AG09309 (cell line): ENCODE measurements at regions not wholly inside any gene's neighbourhood (a gene's known extent, or its start where the extent isn't known, plus 50 kb on each side); places are given as distances from the start of the nearest gene placed in this dataset.

Experiments
- DNase-seq: peaks from one replicate; pipeline ENCODE4 v3.0.0-alpha.2; 2010; ENCODE audit warnings: low read depth
- H3K4me3 ChIP-seq: 2 replicates; pipeline ENCODE4 v1.5.1; 2011; ENCODE audit warnings: mild to moderate bottlenecking, low read depth, low read length, moderate library complexity; ENCODE audit not compliant: control insufficient read depth
- TF ChIP-seq, protein P1 (sequence below): IDR thresholded peaks from 2 replicates; pipeline ENCODE4 v1.5.1; 2011; ENCODE audit warnings: mild to moderate bottlenecking, low read depth, low read length, inconsistent platforms; ENCODE audit not compliant: insufficient read depth, control insufficient read depth; ENCODE audit errors: missing control alignments

GRCh38 chr12:61757831-61758505 is 502.2 kb upstream of the USP15 start:
- no peak for DNase-seq
- TF ChIP-seq, protein P1, sequence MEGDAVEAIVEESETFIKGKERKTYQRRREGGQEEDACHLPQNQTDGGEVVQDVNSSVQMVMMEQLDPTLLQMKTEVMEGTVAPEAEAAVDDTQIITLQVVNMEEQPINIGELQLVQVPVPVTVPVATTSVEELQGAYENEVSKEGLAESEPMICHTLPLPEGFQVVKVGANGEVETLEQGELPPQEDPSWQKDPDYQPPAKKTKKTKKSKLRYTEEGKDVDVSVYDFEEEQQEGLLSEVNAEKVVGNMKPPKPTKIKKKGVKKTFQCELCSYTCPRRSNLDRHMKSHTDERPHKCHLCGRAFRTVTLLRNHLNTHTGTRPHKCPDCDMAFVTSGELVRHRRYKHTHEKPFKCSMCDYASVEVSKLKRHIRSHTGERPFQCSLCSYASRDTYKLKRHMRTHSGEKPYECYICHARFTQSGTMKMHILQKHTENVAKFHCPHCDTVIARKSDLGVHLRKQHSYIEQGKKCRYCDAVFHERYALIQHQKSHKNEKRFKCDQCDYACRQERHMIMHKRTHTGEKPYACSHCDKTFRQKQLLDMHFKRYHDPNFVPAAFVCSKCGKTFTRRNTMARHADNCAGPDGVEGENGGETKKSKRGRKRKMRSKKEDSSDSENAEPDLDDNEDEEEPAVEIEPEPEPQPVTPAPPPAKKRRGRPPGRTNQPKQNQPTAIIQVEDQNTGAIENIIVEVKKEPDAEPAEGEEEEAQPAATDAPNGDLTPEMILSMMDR, result no peak

DNA sequence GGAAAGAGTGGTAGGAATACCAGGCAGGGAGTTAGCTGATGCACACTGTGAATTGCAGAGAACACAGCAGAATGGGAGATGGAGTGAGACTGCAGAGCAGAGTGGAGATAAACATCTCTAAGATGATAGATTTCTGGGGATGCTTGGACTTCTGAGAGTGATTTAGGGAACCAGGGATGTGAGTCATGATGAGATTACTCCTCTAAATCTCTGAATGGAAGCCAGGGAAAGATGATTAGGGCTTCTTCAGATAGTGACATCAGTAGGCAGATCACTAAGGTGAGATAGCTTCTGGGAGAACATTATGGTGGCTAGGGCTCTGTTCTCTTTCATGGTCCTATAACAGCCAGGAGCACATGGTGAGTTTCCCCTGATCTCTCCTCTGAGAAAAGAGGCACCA is 501.5 kb upstream of the USP15 start:
- H3K4me3 ChIP-seq, result no peak overlapping the region
- TF ChIP-seq, protein P1, result no peak
- DNase-seq, result no peak

More at GRCh38 chr12:61757831-61758505, 502.2 kb upstream of the USP15 start:
- H3K4me3 ChIP-seq, result no peak overlapping the region

GRCh38 chr12:61765926-61766325 is 494.3 kb upstream of the USP15 start:
- H3K4me3 ChIP-seq, result no peak overlapping the region
- DNase-seq, result no peak
- TF ChIP-seq, protein P1, result no peak

- H3K4me3 ChIP-seq, result no peak overlapping the region
- DNase-seq, result no peak
- TF ChIP-seq, protein P1, result no peak
Measured at GRCh38 chr12:61780435-61780834, 479.8 kb upstream of the USP15 start.

- no peak overlapping the region for H3K4me3 ChIP-seq
- no peak for DNase-seq
- TF ChIP-seq, protein P1, result no peak
Measured at GRCh38 chr12:61781021-61781581, 479.1 kb upstream of the USP15 start.

DNA sequence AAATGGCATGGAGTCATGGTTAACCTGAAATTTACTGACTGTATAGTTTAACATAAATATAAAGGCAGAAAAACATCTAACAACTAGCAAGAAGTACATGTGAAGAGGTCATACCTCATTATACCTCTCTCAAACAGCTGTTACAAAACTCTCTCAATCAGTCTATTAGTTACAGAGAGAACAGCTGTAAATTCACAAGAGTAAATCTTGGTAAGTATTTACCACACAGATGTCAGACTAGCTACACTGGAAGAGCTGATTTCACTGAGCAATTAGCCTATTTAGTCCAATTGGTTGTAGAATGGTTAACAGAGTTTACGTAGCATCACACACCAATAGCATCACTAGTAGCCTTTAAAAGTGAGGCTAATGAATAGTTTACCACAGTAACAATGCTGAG is 463.4 kb upstream of the USP15 start:
- TF ChIP-seq, protein P1, result no peak
- no peak for DNase-seq
- no peak overlapping the region for H3K4me3 ChIP-seq
